Astrocyte (in vitro differentiated cells and primary cell): ENCODE measurements at regions not wholly inside any gene's neighbourhood (a gene's known extent, or its start where the extent isn't known, plus 50 kb on each side); places are given as distances from the start of the nearest gene placed in this dataset.

ENCODE experiments used
- CTCF ChIP-seq: IDR thresholded peaks from 2 replicates; pipeline ENCODE4 v1.5.1; 2011; ENCODE audit warnings: low read depth, mild to moderate bottlenecking, inconsistent platforms, low read length, moderate library complexity; ENCODE audit not compliant: insufficient read depth
- EZH2 ChIP-seq: IDR thresholded peaks from 2 replicates; pipeline ENCODE4 v1.6.1; 2012; ENCODE audit warnings: mild to moderate bottlenecking, low read length, inconsistent platforms; ENCODE audit not compliant: insufficient read depth

DNA sequence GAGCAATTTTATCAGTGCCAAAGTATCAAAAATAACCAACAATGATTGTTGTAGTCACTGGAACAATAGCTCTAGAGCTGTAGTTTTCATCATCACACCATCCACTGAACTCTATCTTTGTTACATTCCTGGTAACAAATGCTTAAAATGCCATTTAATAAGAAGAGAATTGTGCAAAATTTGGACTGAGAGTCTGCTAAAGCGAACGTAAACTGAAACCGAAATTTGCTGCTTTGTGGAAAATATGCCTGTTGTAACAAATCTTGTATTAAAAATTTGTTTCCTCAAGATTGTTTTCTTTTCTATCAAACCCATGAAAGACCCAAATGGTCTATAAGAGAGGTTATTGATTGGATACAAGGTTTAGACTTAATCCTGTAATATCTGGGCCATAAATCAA, 109.3 kb upstream of the TECRL start:
- TF ChIP-seq CTCF (no peak), EZH2 (no peak)
